Posterior vena cava (tissue), 2 donors: ENCODE measurements at regions not wholly inside any gene's neighbourhood (a gene's known extent, or its start where the extent isn't known, plus 50 kb on each side); places are given as distances from the start of the nearest gene placed in this dataset.

Experiments used
- DNase-seq: peaks from one replicate; pipeline ENCODE4 v3.0.0-alpha.2; 2020; ENCODE audit warnings: low spot score
- intact Hi-C, 2 donors: fragments of 100-400 bp; cut with DNase I; formaldehyde crosslinking; loops; one replicate each; pipeline versions ENCODE4 v1.14.1 to v1.14.2; 2022 to 2023
- donor health status: DM: yes; HTN: yes; CAD: no.
- donor health status: DM: yes; HTN: yes; CAD: no.

- DNase-seq: peak; percentile 29
- intact Hi-C loops: no loop called here
Observed at GRCh38 chr11:45485070-45485707, 180.2 kb downstream of the CHST1 start.

DNA sequence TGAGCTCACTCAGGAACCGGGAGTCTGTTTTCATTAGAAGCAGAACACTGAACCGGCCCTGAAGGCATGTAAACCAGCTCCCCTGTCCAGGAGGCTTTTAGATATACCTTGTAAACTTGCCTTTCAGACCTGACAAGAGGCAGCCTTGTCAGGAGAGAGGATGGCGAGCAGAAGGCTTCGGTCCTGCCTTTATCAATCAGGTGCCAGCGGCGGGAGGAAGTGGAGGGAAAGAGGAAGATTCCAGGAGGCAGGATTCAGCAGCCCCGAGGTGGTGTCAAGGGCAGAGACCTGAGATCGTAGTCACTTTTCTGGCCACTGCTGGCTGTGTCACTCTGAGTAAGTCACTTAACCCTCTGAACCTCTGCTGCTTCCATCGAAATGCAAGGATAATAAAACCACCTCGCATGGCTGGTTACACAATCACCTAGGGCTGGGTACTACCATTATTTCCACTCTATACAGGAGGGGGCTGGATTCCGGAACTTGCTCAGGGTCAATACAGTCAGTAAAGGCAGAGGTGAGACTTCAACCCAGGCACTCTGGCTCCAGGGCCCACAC lies 181.0 kb downstream of the CHST1 start:
- DNase-seq: no peak

DNA sequence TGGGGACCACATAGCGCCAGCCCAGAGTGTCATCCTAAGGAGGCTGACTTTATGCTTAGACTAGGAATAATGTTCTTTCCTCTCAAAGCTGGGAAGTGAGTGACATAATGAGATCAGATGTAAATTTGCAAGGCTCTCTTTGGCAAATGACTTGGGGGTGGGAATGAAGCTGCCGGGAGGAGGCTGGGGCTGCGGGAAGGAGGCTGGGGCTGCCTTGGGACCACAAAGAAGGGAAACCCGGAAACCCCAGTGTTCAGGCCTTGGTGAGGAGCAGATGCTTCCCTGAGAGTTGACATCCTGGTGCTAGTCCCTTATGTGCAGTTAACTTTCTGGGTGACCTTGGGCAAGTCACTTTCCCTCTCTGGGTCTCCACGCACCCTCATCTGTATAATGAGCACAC lies 182.0 kb downstream of the CHST1 start:
- intact Hi-C loops: no loop called here
- DNase-seq: peak; percentile 44

More for the DNA sequence above, 181.0 kb downstream of the CHST1 start:
- intact Hi-C loops: no loop called here

DNA sequence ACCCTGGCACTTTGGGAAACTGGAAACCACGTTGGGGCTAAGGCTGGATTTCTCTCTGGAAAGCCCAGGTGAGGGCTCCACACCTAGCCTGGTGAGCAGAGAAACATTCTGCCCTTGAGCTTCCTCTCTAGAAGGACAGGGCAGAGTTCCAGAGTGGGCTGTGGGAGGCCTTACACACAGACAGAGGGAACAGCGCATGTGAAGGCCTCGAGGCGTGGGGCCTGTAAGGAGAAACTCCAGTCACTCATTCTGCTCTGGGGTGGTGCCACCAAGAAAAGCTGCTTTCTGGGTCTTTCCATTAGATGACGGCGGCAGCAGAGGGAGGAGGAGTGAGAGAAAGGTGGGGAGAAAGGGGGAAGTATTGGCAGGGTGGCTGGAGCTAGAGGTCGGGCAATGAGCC lies 183.1 kb downstream of the CHST1 start:
- intact Hi-C loops: no loop called here
- peak; percentile 25 for DNase-seq

- intact Hi-C loops: no loop called here
Observed at GRCh38 chr11:45481026-45481425, 184.4 kb downstream of the CHST1 start.

GRCh38 chr11:45477588-45477987 lies 187.8 kb downstream of the CHST1 start:
- intact Hi-C loops: no loop called here
- DNase-seq: peak; percentile 44

More at GRCh38 chr11:45481026-45481425, 184.4 kb downstream of the CHST1 start:
- DNase-seq: no peak

DNA sequence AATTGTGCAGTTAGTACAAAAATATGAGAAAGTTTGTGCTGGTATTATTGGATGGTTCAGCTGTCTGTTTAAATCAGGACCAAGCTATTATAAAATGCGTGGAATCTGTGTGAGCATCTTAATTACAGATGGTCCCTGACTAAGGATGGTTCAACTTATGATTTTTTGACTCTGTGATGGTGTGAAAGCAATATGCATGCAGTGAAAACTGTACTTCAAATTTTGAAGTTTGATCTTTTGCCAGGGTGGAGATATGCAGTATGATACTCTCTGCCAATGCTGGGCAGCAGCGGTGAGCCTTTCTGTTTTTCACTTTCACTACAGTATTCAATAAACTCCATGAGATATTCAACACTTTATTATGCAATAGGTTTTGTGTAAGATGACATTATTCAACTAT lies 189.3 kb downstream of the CHST1 start:
- DNase-seq: no peak
- intact Hi-C loops: no loop called here

DNA sequence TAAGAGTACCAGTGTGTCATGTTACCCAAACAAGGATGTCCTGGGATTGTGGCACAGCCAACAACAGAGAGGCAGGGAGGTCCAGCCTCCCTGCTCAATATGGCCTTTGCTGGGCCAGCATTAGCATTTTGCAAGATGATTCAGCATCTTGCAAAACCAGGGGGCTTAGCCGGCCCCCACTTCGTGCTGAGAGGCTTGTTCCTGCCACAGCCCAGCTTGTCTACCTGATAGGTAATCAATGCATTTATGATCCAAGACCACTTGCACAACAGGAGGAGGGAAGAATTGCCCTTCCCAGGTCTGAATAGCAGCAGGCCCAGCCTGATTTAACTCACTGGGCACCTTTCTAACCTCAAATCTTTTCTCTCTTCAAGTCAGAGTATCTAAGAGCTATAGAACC lies 189.0 kb upstream of the SYT13 start:
- intact Hi-C loops: loop anchor here in 1 of 2 donors (1.0 kb wide), 1 partner anchor 34 kb away; no protein-coding TSS in a partner anchor
- DNase-seq: no peak

DNA sequence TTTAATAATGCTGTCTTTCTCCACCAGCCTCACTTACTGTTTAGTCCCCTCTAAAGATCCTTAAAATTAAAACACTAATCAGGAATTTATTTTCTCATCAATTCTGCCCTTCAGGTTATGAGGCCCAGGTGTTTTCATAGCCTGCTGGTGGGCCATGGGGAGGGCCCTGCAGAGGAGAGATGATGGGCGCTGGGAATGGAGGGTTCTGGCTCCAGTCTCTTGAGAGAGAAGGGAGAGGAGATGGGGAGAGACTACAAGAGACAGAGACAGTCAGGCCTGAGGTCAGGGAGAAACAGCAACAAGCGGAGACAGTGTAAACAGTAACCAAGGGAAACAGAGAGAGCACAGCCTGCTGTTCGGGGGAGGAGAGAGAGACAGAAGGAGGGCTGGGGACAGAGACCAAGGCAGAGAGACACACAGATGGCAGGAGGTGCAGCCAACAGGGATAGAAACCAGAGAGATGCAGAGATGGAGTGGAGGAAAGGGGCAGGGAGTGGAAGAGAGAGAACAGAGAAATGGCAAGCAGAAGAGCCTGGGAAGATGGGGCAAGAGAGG lies 187.3 kb upstream of the SYT13 start:
- intact Hi-C loops: no loop called here
- DNase-seq: no peak

GRCh38 chr11:45472716-45473317 lies 186.7 kb upstream of the SYT13 start:
- intact Hi-C loops: no loop called here

DNA sequence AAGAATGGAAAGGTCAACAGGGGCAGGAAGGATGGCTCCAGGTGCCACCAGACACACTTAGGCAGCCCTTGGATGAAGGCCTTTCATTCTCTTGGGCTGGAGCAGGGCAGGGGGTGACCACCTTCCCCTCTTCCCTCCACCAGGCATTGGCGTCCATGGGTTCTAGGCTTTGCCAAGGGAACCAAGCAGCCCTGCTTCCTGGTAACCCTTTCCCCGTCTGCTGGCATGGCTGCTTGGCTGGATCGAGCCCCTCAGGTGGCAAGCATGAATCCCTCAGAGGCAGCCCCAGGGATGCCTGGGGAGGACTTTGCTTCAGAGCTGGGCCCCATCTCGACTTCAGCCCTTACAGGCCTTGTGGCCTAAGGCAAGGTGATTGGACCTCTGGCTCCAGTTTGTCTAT lies 185.1 kb upstream of the SYT13 start:
- peak; percentile 68 for DNase-seq
- intact Hi-C loops: no loop called here

More at GRCh38 chr11:45472716-45473317, 186.7 kb upstream of the SYT13 start:
- peak; percentile 67 for DNase-seq

DNA sequence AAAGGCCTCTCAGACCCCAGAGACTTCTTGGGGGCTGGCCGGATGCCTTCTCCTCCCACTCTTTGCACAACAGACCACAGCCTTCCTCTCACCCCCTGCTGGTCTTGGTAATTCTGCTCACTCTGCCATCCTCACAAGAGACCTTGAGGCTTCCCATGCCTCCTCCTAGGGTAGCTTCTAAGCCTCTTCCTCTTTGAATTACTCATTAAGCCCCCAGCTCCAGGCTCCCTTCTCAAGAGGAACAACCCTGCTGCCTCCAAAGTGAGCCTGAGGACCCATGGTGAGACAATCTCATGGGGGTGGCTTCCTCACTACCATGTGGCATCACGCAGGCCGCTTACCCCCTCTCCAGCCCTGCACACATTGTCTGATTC lies 184.6 kb upstream of the SYT13 start:
- peak; percentile 20 for DNase-seq
- intact Hi-C loops: no loop called here

DNA sequence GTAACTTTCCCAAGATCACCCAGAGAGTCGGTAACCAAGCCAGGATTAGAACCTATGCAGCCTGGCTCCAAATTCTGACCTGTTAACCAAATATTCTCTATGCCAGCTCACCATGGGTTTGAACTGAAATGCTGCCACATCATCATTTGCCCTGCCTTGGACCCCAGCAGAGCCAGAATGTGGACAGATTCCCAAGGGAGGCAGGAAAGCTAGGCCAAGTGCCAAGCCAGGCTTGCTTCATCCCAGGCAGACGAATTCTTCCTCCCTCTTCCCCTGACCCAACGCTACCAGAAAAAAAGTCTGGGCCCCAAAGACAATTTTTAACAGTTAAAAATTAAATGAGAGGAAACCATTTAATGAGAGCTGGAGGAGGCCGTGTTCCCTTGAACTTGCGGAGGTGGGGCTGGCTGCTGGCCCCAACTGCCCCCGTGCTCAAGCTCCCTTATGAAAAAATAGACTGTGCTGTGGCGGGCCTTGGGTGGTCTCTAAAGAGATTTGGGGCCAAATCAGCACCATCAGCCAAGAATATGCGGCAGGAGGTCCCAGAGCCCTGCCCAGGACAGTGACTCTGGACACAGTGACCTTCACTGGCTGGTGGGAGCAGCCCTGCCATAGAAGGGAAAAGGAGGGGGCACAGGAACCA lies 184.1 kb upstream of the SYT13 start:
- no peak for DNase-seq
- intact Hi-C loops: no loop called here

DNA sequence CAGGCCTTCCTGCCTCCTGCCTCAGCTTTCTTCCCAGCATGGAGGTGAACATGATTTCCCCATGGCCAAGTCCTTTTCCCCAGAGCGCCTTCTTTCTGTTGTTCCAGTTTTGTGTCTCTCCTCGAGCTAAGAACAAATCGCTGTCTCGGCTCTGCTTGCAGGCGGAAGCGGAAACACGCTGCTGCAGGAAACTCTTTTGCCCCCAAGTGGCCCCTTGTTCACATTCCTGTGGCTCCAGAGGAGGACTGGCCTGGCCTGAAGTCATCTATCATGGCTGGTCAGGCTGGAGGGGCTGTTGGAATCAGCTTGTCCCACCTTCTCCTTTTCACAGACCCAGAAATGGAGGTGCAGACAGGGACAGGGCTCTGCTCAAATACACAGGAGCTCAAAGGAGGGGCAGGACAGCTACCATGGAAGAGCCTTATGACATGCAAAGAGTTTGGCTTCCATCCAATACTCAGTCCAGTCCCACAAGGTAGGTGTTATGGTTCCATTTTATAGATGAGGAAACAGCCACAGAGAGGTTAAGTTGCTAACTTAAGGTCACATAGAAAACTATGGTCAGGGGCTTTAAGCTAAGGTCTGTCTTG lies 182.2 kb upstream of the SYT13 start:
- intact Hi-C loops: no loop called here
- DNase-seq: no peak

- intact Hi-C loops: no loop called here
- DNase-seq: no peak
Observed at GRCh38 chr11:45463541-45463940, 177.4 kb upstream of the SYT13 start.

DNA sequence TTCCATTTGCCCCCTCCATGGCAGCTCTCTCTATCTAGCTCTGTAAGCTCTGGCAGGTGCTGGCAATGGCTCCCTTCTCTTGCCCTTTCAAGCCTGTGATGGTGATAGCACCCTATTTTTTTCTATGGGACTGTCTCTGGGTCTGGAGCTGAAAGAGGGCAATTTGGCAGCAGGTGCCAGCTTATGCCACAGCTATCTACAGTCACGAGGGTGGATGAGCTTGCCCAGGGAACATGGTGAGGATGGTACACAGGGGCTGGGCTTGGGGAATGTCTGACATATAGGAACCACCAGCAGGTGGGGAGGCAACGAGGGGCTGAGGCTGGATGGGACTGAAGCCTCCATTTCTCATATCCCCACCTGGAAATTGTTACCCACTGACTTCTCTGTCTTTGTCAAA lies 175.4 kb upstream of the SYT13 start:
- intact Hi-C loops: no loop called here
- no peak for DNase-seq

DNA sequence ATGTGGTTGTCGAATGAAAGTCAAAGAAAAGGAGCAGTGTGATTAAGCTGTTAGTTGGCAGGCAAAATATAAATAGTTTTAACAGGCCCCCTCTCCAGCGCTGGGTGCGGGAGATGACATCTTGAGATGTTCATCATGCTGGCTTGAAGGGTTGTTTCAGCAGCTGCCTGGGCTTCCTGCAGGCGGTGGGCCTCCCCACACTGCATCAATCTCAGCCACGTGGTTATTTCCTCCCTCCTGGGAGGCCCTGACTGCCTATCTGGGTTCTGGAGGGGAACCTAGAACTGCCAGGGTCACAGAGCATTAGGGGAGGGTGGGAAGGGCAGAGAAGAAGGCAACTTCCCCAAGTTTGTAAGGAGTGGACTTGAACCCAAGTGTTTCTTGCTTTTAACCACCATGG lies 173.3 kb upstream of the SYT13 start:
- intact Hi-C loops: no loop called here
- no peak for DNase-seq

- intact Hi-C loops: no loop called here
- no peak for DNase-seq
Observed at GRCh38 chr11:45458269-45458668, 172.1 kb upstream of the SYT13 start.

GRCh38 chr11:45457649-45458048 lies 171.5 kb upstream of the SYT13 start:
- DNase-seq: no peak
- intact Hi-C loops: no loop called here

GRCh38 chr11:45456686-45457085 lies 170.5 kb upstream of the SYT13 start:
- intact Hi-C loops: no loop called here
- no peak for DNase-seq
